ENCODE measurements at regions not wholly inside any gene's neighbourhood (a gene's known extent, or its start where the extent isn't known, plus 50 kb on each side); places are given as distances from the start of the nearest gene placed in this dataset.

DNA sequence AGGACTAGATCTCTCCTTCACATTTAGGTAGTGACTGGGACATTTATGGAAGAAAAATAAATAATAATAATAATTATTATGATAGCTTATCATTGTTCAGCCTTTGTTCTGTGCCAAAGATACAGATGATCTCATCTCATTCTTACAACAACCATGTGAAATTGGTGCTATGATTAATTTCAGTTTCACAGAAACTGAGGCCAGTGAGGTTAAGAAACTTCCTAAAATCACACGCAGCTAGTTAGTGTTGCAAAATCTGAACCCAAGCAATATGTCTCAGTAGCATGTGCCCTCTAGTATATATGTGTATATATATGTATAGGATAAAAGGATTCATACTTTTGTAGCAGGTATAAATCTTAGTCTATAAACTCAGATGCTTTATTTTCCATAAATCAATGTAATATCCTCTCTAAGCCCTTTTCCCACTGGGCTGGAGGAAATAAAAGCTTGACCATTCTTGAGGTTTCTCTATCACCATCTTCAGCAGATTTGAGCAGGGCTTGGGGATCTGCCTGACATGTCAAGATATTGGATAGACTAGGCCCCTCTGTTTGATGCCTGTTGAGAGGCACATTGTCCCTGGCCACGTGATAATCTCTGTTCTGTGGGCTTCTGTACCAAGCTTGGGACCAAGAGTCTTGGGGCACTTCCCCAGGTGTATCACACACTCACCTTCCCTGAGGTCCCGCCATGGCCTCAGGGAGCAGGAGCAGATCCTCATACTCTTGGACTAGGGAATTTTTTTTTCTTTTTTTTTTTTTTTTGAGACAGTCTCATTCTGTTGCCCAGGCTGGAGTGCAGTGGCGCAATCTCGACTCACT, 172.6 kb upstream of the NRP1 start:
- no peak for TF ChIP-seq EZH2 (IDR thresholded peaks at IDR 0.05; ENCODE audit: borderline replicate concordance, insufficient read depth, low read depth, low read length, poor library complexity, severe bottlenecking)
- TF ChIP-seq, protein P1, sequence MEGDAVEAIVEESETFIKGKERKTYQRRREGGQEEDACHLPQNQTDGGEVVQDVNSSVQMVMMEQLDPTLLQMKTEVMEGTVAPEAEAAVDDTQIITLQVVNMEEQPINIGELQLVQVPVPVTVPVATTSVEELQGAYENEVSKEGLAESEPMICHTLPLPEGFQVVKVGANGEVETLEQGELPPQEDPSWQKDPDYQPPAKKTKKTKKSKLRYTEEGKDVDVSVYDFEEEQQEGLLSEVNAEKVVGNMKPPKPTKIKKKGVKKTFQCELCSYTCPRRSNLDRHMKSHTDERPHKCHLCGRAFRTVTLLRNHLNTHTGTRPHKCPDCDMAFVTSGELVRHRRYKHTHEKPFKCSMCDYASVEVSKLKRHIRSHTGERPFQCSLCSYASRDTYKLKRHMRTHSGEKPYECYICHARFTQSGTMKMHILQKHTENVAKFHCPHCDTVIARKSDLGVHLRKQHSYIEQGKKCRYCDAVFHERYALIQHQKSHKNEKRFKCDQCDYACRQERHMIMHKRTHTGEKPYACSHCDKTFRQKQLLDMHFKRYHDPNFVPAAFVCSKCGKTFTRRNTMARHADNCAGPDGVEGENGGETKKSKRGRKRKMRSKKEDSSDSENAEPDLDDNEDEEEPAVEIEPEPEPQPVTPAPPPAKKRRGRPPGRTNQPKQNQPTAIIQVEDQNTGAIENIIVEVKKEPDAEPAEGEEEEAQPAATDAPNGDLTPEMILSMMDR (IDR thresholded peaks at IDR 0.05): no peak

Data from B cell (primary cell).